ENCODE measurements at regions not wholly inside any gene's neighbourhood (a gene's known extent, or its start where the extent isn't known, plus 50 kb on each side); places are given as distances from the start of the nearest gene placed in this dataset.

DNA sequence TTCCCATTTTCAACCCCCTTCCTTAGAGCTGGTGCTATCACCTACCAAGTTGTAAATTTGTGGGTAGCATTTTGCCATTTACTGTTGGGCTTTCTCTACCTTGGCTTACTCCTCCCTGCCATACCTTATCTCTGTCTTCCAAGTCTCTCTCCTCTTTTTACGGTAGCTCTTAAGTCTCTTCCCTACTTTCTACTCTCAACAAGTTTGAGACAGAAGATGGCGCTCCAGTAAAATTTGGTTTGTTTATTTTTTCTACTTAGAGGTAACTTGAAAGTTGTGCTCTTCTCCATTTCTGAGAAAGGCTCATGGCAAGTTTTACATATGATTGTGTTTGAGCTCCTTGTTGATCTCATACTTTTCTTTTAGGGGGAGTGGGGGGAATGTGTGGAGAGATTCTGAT lies 1508.1 kb downstream of the TECRL start:
- TF ChIP-seq ZNF33A (CRISPR knock-in tag; IDR thresholded peaks at IDR 0.05; ENCODE audit: borderline replicate concordance) (no peak), MYC (CRISPR knock-in tag; IDR thresholded peaks at IDR 0.05; ENCODE audit: borderline replicate concordance) (no peak), BCL6 (CRISPR knock-in tag; IDR thresholded peaks at IDR 0.05) (no peak), CAMTA2 (CRISPR knock-in tag; IDR thresholded peaks at IDR 0.05; ENCODE audit: borderline replicate concordance) (no peak)
- TF ChIP-seq, protein P1, sequence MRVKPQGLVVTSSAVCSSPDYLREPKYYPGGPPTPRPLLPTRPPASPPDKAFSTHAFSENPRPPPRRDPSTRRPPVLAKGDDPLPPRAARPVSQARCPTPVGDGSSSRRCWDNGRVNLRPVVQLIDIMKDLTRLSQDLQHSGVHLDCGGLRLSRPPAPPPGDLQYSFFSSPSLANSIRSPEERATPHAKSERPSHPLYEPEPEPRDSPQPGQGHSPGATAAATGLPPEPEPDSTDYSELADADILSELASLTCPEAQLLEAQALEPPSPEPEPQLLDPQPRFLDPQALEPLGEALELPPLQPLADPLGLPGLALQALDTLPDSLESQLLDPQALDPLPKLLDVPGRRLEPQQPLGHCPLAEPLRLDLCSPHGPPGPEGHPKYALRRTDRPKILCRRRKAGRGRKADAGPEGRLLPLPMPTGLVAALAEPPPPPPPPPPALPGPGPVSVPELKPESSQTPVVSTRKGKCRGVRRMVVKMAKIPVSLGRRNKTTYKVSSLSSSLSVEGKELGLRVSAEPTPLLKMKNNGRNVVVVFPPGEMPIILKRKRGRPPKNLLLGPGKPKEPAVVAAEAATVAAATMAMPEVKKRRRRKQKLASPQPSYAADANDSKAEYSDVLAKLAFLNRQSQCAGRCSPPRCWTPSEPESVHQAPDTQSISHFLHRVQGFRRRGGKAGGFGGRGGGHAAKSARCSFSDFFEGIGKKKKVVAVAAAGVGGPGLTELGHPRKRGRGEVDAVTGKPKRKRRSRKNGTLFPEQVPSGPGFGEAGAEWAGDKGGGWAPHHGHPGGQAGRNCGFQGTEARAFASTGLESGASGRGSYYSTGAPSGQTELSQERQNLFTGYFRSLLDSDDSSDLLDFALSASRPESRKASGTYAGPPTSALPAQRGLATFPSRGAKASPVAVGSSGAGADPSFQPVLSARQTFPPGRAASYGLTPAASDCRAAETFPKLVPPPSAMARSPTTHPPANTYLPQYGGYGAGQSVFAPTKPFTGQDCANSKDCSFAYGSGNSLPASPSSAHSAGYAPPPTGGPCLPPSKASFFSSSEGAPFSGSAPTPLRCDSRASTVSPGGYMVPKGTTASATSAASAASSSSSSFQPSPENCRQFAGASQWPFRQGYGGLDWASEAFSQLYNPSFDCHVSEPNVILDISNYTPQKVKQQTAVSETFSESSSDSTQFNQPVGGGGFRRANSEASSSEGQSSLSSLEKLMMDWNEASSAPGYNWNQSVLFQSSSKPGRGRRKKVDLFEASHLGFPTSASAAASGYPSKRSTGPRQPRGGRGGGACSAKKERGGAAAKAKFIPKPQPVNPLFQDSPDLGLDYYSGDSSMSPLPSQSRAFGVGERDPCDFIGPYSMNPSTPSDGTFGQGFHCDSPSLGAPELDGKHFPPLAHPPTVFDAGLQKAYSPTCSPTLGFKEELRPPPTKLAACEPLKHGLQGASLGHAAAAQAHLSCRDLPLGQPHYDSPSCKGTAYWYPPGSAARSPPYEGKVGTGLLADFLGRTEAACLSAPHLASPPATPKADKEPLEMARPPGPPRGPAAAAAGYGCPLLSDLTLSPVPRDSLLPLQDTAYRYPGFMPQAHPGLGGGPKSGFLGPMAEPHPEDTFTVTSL (CRISPR knock-in tag; IDR thresholded peaks at IDR 0.05; ENCODE audit: borderline replicate concordance) = no peak

Measured in HepG2 (cell line).